Sigmoid colon (tissue), 6 donors: ENCODE measurements at regions not wholly inside any gene's neighbourhood (a gene's known extent, or its start where the extent isn't known, plus 50 kb on each side); places are given as distances from the start of the nearest gene placed in this dataset.

ENCODE experiments used
- DNase-seq: peaks from one replicate; pipeline ENCODE4 v3.0.0-alpha.2; 2019
- H3K27ac ChIP-seq, 4 donors: fragments of 200-600 bp; sonication (generic); one replicate each; pipeline ENCODE4 v1.5.1; 2016 to 2019; ENCODE audit warnings: mild to moderate bottlenecking in 1 of 4
- H3K27me3 ChIP-seq, 3 donors: fragments of 200-600 bp; sonication (generic); one replicate each; pipeline ENCODE4 v1.5.1; 2019; ENCODE audit warnings: mild to moderate bottlenecking in 1 of 3
- H3K36me3 ChIP-seq, 4 donors: fragments of 200-600 bp; sonication (generic); one replicate each; pipeline ENCODE4 v1.5.1; 2016 to 2019
- H3K4me1 ChIP-seq, 4 donors: fragments of 200-600 bp; sonication (generic); one replicate each; pipeline ENCODE4 v1.5.1; 2017 to 2019
- H3K4me3 ChIP-seq, 4 donors: fragments of 200-600 bp; sonication (generic); one replicate each; pipeline ENCODE4 v1.5.1; 2017 to 2019; ENCODE audit warnings: mild to moderate bottlenecking in 2 of 4, moderate library complexity in 1 of 4
- H3K9me3 ChIP-seq, 4 donors: fragments of 200-600 bp in 3 of 4; sonication (generic) in 3 of 4; one replicate each; pipeline versions ENCODE4 v1.5.1 to v1.6.1; 2013 to 2019
- EP300 ChIP-seq, 4 donors: sonication (generic); formaldehyde crosslinking; IDR thresholded peaks; one replicate each; pipeline ENCODE4 v1.6.1; 2017; ENCODE audit warnings: antibody characterized with exemption in 4 of 4
- POLR2A ChIP-seq, 2 donors: fragments of 450-650 bp; IDR thresholded peaks; one replicate each; pipeline ENCODE4 v1.6.1; 2016; ENCODE audit warnings: antibody characterized with exemption in 2 of 2, mild to moderate bottlenecking in 2 of 2, moderate library complexity in 2 of 2
- POLR2AphosphoS5 ChIP-seq, 4 donors: sonication (generic); formaldehyde crosslinking; IDR thresholded peaks; one replicate each; pipeline ENCODE4 v1.6.1; 2017; ENCODE audit warnings: antibody characterized with exemption in 4 of 4
- WGBS, 2 donors: extraction: QIAGEN DNeasy Blood & Tissue Kit; methylation state at CpG; one replicate each; pipeline ENCODE4 v1.1.7; 2013; 5-methylcytosine and 5-hydroxymethylcytosine counted together
- intact Hi-C: fragments of 100-400 bp; cut with DNase I; formaldehyde crosslinking; loops from one replicate; pipeline ENCODE4 v1.15.1; 2023
- TF ChIP-seq, protein P1 (sequence below), 4 experiments: fragments of 450-650 bp in 3 of 4; fragments of 200-600 bp in 1 of 4; IDR thresholded peaks; one replicate each; pipeline ENCODE4 v1.5.1; 2016 to 2019; ENCODE audit warnings: antibody characterized with exemption in 4 of 4, mild to moderate bottlenecking in 3 of 4, moderate library complexity in 2 of 4
- donor health status: healthy with polysubstance abuse.
- donor health status: healthy.

DNA sequence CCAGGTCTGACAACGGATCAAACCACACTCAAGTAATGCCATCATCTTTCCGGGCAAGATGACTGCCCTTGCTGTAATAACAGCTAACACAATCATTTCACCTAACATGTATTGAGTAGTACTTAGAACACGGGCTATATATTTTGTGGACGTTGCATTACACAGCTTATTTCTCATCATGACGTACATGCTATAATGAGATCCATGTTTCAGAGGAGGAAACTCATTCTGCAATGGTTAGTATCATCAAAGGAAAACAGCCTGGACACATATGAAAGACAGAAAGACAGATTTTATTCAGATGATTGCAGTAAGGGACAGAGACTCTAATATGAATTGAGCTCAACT is 446.7 kb downstream of the HS3ST3B1 start:
- Histone ChIP-seq H3K9me3 (no peaks in the 10 kb centered on the region), H3K36me3 (no peaks in the 10 kb centered on the region), H3K27me3 (no peaks in the 10 kb centered on the region), H3K4me3 (no peak overlapping the region), H3K4me1 (no peaks in the 10 kb centered on the region), H3K27ac (no peak overlapping the region)
- no peak for DNase-seq
- 89 to 91% methylated on average over 5 of the region's 5 CpGs for whole genome bisulfite sequencing, 2 donors
- TF ChIP-seq, protein P1, sequence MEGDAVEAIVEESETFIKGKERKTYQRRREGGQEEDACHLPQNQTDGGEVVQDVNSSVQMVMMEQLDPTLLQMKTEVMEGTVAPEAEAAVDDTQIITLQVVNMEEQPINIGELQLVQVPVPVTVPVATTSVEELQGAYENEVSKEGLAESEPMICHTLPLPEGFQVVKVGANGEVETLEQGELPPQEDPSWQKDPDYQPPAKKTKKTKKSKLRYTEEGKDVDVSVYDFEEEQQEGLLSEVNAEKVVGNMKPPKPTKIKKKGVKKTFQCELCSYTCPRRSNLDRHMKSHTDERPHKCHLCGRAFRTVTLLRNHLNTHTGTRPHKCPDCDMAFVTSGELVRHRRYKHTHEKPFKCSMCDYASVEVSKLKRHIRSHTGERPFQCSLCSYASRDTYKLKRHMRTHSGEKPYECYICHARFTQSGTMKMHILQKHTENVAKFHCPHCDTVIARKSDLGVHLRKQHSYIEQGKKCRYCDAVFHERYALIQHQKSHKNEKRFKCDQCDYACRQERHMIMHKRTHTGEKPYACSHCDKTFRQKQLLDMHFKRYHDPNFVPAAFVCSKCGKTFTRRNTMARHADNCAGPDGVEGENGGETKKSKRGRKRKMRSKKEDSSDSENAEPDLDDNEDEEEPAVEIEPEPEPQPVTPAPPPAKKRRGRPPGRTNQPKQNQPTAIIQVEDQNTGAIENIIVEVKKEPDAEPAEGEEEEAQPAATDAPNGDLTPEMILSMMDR (IDR thresholded peaks at IDR 0.05) = no peak
- no peak for TF ChIP-seq POLR2A (IDR thresholded peaks at IDR 0.05)
- intact Hi-C loops = no loop called here

DNA sequence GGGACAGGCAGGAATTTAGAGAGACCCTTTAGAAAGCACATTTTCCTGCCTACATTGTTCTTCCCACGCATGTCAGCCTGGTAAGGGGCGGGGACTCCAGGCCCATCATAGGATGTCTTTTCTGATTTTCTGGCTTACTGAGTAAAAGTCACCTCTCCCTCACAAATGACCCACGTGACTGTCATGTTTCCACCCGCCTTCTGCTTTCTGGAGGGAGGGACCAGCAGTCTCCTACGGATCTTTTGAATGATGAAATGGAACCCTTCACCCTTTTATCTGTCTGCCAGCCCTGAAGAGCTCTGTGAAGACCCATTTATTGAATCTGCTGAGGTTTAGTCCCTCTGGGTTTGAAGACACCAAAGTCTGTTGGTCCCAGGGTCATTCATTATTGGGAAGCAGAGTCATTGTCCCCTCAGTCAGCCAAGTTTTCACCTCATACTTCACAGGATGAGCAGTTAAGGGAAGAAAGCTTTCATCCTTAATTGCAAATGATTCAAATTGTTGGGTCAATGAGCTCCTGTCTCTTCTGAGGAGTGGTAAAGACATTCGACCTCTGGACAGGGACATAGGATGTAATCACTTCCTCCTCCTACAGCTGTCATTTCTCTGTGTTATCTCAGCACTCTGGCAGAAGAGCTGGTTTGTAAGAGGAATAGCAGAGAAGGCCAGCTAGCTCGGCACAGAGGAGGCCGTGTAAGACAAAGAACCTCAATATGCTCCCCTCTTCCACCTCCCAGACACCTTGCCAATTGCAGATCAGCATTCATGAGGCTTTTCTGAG is 446.1 kb downstream of the HS3ST3B1 start:
- Histone ChIP-seq H3K4me3 (no peak overlapping the region), H3K27ac (no peak overlapping the region), H3K9me3 (no peaks in the 10 kb centered on the region), H3K4me1 (no peaks in the 10 kb centered on the region), H3K36me3 (no peaks in the 10 kb centered on the region), H3K27me3 (no peaks in the 10 kb centered on the region)
- intact Hi-C loops = no loop called here
- 66 to 72% methylated on average over 8 of the region's 8 CpGs for WGBS, 2 donors
- DNase-seq = no peak
- TF ChIP-seq POLR2A (IDR thresholded peaks at IDR 0.05) = no peak
- TF ChIP-seq POLR2AphosphoS5 (IDR thresholded peaks at IDR 0.05) = no peak
- TF ChIP-seq, protein P1 (IDR thresholded peaks at IDR 0.05) = no peak
- no peak for TF ChIP-seq EP300 (IDR thresholded peaks at IDR 0.05)

DNA sequence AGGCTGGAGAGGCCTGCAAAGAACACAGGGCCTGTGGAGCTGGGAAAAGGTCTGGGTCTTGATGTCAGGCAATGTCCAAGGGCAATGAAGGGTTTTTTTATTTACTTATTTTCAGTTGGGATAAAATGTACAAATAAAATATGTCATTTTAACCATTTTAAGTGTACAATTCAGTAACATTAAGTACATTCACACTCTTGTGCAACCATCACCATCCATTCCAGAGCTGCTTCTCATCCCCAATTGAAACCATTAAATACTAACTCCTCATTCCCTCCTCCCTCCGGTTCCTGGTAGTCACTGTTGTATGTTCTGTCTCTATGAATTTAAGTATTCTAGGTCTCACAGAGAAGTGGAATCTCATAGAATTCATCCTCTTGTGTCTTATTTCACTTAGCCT is 444.7 kb downstream of the HS3ST3B1 start:
- intact Hi-C loops = no loop called here
- Histone ChIP-seq H3K36me3 (no peaks in the 10 kb centered on the region), H3K4me1 (no peaks in the 10 kb centered on the region), H3K27ac (no peak overlapping the region), H3K27me3 (no peaks in the 10 kb centered on the region), H3K4me3 (no peak overlapping the region), H3K9me3 (no peaks in the 10 kb centered on the region)
- DNase-seq = no peak
- WGBS, 2 donors = 93 to 94% methylated on average over 1 of the region's 1 CpG
- TF ChIP-seq, protein P1 (IDR thresholded peaks at IDR 0.05) = no peak
- no peak for TF ChIP-seq EP300 (IDR thresholded peaks at IDR 0.05)
- no peak for TF ChIP-seq POLR2AphosphoS5 (IDR thresholded peaks at IDR 0.05)
- TF ChIP-seq POLR2A (IDR thresholded peaks at IDR 0.05) = no peak

DNA sequence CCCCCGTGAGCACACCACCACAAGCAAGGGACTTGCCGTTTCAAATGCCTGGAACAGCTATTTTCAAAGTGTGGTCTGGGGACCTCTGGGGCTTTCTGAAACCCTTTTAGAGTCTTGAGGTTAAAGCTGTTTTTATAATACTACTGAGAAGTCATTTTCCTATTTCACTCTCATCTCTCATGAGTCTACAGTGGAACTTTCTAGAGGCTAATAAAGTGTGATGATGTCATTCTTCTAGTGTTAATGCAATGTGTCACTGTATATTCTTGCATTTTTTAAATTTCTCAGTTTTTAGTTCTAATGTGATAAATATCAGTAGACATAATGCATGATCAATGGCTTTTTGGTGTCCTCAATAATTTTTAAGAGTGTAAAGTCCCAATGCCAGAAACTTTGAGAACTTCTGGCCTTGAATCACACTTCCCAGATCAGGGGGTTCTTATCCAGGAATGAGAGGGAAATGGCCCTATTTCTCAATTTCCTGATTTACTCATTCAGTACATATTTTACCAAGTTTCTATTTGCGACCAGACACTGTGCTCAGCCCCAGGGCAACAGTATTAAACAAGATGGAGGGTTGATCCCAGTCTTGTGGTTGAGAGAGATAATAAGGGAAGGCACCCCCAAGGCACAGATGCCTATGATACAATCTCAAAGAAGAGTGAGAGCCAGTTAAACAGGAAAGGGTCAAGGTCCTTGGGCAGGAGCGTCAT is 444.0 kb downstream of the HS3ST3B1 start:
- intact Hi-C loops = no loop called here
- no peaks in the 10 kb centered on the region for H3K4me1 ChIP-seq
- TF ChIP-seq POLR2A (IDR thresholded peaks at IDR 0.05) = no peak
- no peak for TF ChIP-seq POLR2AphosphoS5 (IDR thresholded peaks at IDR 0.05)
- TF ChIP-seq, protein P1 (IDR thresholded peaks at IDR 0.05) = no peak
- TF ChIP-seq EP300 (IDR thresholded peaks at IDR 0.05) = no peak
- H3K27ac ChIP-seq = no peak overlapping the region
- H3K9me3 ChIP-seq = no peaks in the 10 kb centered on the region
- no peak overlapping the region for H3K4me3 ChIP-seq
- no peak for DNase-seq
- no peaks in the 10 kb centered on the region for H3K36me3 ChIP-seq
- no peaks in the 10 kb centered on the region for H3K27me3 ChIP-seq
- 77 to 81% methylated on average over 4 of the region's 4 CpGs for WGBS, 2 donors
